ENCODE measurements at regions not wholly inside any gene's neighbourhood (a gene's known extent, or its start where the extent isn't known, plus 50 kb on each side); places are given as distances from the start of the nearest gene placed in this dataset.

DNA sequence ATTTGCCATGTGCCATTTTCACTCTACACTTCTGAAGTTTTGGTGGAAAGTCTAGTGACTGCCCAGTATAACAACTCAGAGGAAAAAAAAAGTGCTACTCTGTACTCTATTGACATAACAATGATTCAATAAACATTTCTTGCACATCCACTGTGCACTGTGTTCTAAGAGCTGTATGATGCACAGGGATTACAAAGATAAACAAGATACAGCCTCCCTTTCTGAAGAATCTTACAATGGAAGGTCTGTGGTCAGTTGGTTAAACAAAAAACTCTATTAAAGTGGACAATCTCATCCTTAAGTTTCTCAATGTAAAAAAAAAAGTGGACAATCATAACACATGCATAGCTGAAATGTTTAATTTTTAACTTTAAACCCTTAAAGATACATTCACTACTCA lies 105.7 kb upstream of the RASSF8 start:
- in situ Hi-C loops (cut with HindIII; ENCODE audit: low sequenced_read_pairs): no loop called here
- no peak overlapping the region for H3K4me3 ChIP-seq (ENCODE audit: low read depth, low read length)

DNA sequence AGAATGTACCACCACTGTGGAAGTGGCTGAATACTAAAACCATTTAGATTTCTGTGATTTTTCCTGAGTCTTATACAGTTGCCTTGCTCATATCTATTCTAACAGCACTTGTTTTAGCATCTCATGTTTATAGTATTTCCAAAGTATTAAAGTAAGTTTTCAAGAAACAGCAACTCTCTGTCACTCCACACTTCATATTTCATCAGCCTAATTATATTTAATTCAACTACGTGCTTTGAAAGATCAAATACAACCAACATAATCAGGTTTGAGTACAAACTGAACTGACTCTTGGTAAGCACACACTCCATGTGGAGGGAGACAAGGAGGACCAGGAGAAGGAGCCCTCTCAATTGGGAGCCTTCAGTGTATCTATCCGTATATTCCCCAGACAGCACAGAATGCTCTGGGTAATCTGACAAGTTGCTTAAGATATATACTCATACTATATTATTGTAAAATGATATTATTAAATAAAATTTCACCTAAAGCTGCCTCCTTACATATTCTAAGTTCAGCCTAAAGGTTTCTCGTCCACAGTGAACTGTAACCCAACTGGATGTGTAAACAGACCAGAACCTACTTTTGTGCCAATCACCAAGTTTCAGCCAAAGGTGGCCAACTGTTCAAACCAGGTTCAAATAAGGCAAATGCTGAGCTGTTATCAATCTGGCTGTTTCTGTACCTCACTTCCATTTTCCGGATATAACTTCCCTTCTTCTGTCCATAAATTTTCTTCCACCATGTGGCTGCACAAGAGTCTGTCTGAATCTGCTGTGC lies 105.0 kb upstream of the RASSF8 start:
- no peak overlapping the region for H3K4me3 ChIP-seq (ENCODE audit: low read depth, low read length)
- DNase-seq (ENCODE audit: low read depth, low spot score): no peak
- TF ChIP-seq, protein P1, sequence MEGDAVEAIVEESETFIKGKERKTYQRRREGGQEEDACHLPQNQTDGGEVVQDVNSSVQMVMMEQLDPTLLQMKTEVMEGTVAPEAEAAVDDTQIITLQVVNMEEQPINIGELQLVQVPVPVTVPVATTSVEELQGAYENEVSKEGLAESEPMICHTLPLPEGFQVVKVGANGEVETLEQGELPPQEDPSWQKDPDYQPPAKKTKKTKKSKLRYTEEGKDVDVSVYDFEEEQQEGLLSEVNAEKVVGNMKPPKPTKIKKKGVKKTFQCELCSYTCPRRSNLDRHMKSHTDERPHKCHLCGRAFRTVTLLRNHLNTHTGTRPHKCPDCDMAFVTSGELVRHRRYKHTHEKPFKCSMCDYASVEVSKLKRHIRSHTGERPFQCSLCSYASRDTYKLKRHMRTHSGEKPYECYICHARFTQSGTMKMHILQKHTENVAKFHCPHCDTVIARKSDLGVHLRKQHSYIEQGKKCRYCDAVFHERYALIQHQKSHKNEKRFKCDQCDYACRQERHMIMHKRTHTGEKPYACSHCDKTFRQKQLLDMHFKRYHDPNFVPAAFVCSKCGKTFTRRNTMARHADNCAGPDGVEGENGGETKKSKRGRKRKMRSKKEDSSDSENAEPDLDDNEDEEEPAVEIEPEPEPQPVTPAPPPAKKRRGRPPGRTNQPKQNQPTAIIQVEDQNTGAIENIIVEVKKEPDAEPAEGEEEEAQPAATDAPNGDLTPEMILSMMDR (IDR thresholded peaks at IDR 0.05; ENCODE audit: low read depth, low read length): no peak
- in situ Hi-C loops (cut with HindIII; ENCODE audit: low sequenced_read_pairs): no loop called here

More for the DNA sequence above, 105.7 kb upstream of the RASSF8 start:
- DNase-seq (ENCODE audit: low read depth, low spot score): peak; percentile 45
- TF ChIP-seq, protein P1 (IDR thresholded peaks at IDR 0.05; ENCODE audit: low read depth, low read length): no peak

DNA sequence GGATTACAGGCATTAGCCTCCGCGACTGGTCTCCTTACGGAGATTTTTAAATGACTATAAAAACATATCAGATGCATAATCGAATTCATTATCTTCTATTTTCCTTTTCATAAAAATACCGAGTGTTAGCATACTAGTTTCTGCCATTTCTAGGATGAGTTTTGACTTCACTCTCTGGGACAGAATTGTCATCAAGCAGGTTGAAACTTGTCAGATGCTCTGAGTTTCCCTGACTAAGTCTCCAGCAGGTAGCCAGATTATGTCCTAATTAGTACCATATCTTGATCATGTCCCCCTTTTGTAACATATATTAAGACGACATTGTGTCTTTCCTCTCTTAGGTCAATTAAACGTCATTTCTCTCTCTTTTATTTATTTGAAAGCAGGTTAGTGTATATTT lies 103.5 kb upstream of the RASSF8 start:
- no peak for DNase-seq (ENCODE audit: low read depth, low spot score)
- no peak overlapping the region for H3K4me3 ChIP-seq (ENCODE audit: low read depth, low read length)
- in situ Hi-C loops (cut with HindIII; ENCODE audit: low sequenced_read_pairs): no loop called here
- TF ChIP-seq, protein P1 (IDR thresholded peaks at IDR 0.05; ENCODE audit: low read depth, low read length): no peak

DNA sequence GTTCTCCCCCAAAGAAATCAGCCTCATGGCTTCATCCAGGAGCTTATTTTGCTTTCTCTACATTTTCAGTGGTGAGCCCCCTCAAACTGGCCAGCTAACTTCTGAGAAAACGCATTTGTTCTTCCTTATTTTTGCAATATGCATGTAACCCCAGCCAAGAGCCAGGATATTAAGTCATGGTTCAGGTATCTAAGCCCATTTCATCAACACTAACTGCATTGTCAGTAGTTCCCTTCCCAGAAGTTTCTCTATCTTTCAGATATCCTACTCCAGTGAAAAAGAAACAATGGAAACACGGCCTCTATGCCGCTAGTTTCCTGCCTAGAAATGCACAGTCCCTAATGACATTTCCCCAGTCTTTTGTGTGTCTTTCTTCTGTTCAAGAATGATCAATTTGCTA lies 102.8 kb upstream of the RASSF8 start:
- peak; percentile 39 for DNase-seq (ENCODE audit: low read depth, low spot score)
- in situ Hi-C loops (cut with HindIII; ENCODE audit: low sequenced_read_pairs): no loop called here
- no peak overlapping the region for H3K4me3 ChIP-seq (ENCODE audit: low read depth, low read length)
- TF ChIP-seq, protein P1 (IDR thresholded peaks at IDR 0.05; ENCODE audit: low read depth, low read length): no peak

DNA sequence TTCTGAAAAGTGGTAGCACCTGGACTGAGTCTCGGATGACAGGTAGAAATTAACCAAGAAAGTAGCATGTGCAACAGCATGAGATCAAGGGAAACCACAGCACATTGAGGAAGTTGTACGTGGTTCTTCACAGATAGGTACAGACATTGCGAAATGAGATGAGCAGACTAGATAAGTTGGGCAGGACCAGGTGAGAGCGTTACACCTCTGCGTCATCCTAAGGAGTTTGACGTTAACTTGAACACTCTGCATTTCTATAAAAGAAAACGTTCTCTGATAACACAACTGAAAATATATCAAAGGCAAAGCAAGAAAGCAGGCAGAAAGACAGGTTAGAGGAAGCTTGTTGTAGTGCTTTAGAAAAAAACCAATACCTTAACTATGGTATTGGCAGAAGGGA lies 98.5 kb upstream of the RASSF8 start:
- TF ChIP-seq, protein P1 (IDR thresholded peaks at IDR 0.05; ENCODE audit: low read depth, low read length): no peak
- no peak overlapping the region for H3K4me3 ChIP-seq (ENCODE audit: low read depth, low read length)
- no peak for DNase-seq (ENCODE audit: low read depth, low spot score)
- in situ Hi-C loops (cut with HindIII; ENCODE audit: low sequenced_read_pairs): no loop called here

DNA sequence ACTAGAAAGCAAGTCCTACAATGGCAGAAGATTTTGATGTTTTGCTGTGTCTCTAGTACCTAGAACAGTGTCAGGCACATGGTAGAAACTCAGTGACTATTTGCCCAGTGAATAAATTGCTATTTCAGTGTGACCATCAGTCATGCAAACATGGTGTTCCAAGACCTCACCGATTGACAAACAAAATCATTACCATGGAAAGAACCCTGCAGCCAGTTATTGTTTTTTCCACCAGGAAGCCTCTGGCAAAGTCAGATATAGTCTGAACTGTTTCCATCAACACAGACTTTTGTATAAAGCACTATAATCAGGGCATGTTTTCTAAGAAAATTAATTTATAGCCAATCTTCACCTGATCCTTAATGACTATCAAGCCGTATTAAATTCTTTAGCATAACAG lies 97.3 kb upstream of the RASSF8 start:
- TF ChIP-seq, protein P1 (IDR thresholded peaks at IDR 0.05; ENCODE audit: low read depth, low read length): no peak
- no peak overlapping the region for H3K4me3 ChIP-seq (ENCODE audit: low read depth, low read length)
- in situ Hi-C loops (cut with HindIII; ENCODE audit: low sequenced_read_pairs): no loop called here
- DNase-seq (ENCODE audit: low read depth, low spot score): no peak
